ENCODE measurements at regions not wholly inside any gene's neighbourhood (a gene's known extent, or its start where the extent isn't known, plus 50 kb on each side); places are given as distances from the start of the nearest gene placed in this dataset.
"Not testable (repeated sequence)": the region's sequence is repeated elsewhere in the genome, so short reads cannot be mapped to it uniquely, and the experiment has no call there.

DNA sequence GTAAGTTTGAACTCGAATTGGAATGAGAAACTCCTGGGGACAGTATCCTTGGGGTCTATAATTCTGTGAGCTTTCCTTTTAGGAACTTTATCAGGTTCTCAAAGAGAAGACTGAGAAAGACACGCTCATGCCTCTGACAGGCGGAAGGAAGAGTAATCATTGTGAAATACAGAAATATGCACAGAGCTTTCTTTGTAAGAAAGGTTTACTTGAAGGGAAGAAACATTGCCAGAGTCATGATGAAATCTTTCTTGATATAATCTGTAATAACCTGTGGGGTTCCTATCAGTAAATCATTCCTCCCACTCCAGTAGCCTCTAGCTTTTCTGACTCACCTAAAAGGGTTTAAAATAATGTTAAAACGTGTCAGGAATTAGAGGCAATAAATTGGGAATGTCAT is 83.6 kb upstream of the CCDC39 start:
- H3K27ac ChIP-seq = no peak overlapping the region
- H3K27me3 ChIP-seq (replicated peaks; ENCODE audit: insufficient read depth) = no peaks in the 10 kb centered on the region
- H3K36me3 ChIP-seq = no peaks in the 10 kb centered on the region
- intact Hi-C loops (cut with DNase I) = no loop called here
- TF ChIP-seq, protein P1, sequence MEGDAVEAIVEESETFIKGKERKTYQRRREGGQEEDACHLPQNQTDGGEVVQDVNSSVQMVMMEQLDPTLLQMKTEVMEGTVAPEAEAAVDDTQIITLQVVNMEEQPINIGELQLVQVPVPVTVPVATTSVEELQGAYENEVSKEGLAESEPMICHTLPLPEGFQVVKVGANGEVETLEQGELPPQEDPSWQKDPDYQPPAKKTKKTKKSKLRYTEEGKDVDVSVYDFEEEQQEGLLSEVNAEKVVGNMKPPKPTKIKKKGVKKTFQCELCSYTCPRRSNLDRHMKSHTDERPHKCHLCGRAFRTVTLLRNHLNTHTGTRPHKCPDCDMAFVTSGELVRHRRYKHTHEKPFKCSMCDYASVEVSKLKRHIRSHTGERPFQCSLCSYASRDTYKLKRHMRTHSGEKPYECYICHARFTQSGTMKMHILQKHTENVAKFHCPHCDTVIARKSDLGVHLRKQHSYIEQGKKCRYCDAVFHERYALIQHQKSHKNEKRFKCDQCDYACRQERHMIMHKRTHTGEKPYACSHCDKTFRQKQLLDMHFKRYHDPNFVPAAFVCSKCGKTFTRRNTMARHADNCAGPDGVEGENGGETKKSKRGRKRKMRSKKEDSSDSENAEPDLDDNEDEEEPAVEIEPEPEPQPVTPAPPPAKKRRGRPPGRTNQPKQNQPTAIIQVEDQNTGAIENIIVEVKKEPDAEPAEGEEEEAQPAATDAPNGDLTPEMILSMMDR (IDR thresholded peaks at IDR 0.05) = no peak
- TF ChIP-seq POLR2A (IDR thresholded peaks at IDR 0.05) (no peak), POLR2AphosphoS5 (IDR thresholded peaks at IDR 0.05) (no peak)
- no peak for DNase-seq (ENCODE audit: low spot score)
- H3K9me3 ChIP-seq = no peaks in the 10 kb centered on the region
- no peaks in the 10 kb centered on the region for H3K4me1 ChIP-seq (replicated peaks)
- WGBS = 43% methylated on average over 4 of the region's 4 CpGs
- H3K4me3 ChIP-seq = no peak overlapping the region

DNA sequence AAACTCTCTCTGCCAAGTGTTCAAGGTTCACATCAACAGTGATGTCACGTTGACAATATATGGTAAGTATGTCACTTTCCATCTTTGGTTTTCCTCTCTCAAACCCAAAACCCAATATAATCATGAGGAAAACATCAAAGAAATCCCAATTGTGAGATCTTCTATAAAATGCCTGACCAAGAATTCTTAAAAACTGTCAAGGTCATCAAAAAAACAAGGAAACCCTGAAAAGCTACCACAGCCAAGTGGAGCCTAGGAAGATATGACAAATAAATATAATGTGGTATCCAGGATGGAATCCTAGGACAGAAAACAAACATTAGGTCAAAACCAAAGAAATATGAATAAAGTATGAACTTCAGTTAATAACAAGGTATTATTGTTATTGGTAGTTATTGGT is 85.2 kb upstream of the CCDC39 start:
- Histone ChIP-seq H3K36me3 (no peaks in the 10 kb centered on the region), H3K27me3 (replicated peaks; ENCODE audit: insufficient read depth) (no peaks in the 10 kb centered on the region), H3K4me3 (no peak overlapping the region), H3K4me1 (replicated peaks) (no peaks in the 10 kb centered on the region), H3K9me3 (no peaks in the 10 kb centered on the region), H3K27ac (no peak overlapping the region)
- intact Hi-C loops (cut with DNase I) = no loop called here
- DNase-seq (ENCODE audit: low spot score) = no peak
- no peak for TF ChIP-seq POLR2A (IDR thresholded peaks at IDR 0.05)
- TF ChIP-seq, protein P1 (IDR thresholded peaks at IDR 0.05) = no peak
- 85% methylated on average over 1 of the region's 1 CpG for WGBS

DNA sequence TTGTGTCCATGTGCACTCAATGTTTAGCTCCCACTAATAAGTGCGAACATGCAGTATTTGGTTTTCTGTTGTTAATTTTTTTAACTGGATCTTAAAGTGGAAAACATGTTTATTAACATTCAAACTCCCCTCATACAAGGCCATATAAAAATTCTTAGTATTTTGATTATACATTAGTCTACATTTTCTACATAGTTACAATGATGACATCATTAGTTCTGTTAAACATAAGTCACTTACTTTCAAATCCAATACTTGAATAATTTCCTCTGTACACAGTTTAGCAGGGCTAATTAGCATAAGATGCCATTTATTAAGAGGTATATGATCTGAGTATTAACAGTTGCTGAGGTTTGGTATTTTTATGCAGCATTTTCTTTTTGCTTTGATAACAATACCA is 91.3 kb upstream of the CCDC39 start:
- H3K9me3 ChIP-seq = no peaks in the 10 kb centered on the region
- no peak overlapping the region for H3K27ac ChIP-seq
- 83% methylated on average over 1 of the region's 1 CpG for WGBS
- H3K4me3 ChIP-seq = no peak overlapping the region
- H3K27me3 ChIP-seq (replicated peaks; ENCODE audit: insufficient read depth) = no peaks in the 10 kb centered on the region
- no peaks in the 10 kb centered on the region for H3K36me3 ChIP-seq
- H3K4me1 ChIP-seq (replicated peaks) = no peaks in the 10 kb centered on the region
- intact Hi-C loops (cut with DNase I) = no loop called here
- DNase-seq (ENCODE audit: low spot score) = no peak
- TF ChIP-seq POLR2A (IDR thresholded peaks at IDR 0.05) (no peak), POLR2AphosphoS5 (IDR thresholded peaks at IDR 0.05) (no peak)
- TF ChIP-seq, protein P1 (IDR thresholded peaks at IDR 0.05) = no peak

DNA sequence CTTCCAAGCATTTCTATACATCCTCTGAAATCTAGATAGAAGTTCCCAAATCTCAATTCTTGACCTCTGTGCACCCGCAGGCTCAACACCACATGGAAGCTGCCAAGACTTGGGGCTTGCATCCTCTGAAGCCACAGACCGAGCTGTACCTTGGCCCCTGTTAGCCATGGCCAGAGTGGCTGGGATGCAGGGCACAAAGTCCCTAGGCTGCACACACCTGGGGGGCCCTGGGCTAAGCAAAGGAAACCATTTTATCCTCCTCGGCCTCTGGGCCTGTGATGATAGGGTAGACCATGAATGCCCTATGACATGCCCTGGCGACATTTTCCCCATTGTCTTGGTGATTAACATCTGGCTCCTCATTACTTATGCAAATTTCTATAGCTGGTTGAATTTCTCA is 97.1 kb upstream of the CCDC39 start:
- 95% methylated on average over 4 of the region's 4 CpGs for WGBS
- Histone ChIP-seq H3K4me1 (replicated peaks) (no peaks in the 10 kb centered on the region), H3K27me3 (replicated peaks; ENCODE audit: insufficient read depth) (no peaks in the 10 kb centered on the region), H3K9me3 (no peaks in the 10 kb centered on the region), H3K4me3 (no peak overlapping the region), H3K27ac (no peak overlapping the region), H3K36me3 (no peaks in the 10 kb centered on the region)
- intact Hi-C loops (cut with DNase I) = no loop called here
- TF ChIP-seq, protein P1 (IDR thresholded peaks at IDR 0.05) = no peak
- no peak for TF ChIP-seq POLR2A (IDR thresholded peaks at IDR 0.05)
- TF ChIP-seq POLR2AphosphoS5 (IDR thresholded peaks at IDR 0.05) = no peak
- DNase-seq (ENCODE audit: low spot score) = no peak

DNA sequence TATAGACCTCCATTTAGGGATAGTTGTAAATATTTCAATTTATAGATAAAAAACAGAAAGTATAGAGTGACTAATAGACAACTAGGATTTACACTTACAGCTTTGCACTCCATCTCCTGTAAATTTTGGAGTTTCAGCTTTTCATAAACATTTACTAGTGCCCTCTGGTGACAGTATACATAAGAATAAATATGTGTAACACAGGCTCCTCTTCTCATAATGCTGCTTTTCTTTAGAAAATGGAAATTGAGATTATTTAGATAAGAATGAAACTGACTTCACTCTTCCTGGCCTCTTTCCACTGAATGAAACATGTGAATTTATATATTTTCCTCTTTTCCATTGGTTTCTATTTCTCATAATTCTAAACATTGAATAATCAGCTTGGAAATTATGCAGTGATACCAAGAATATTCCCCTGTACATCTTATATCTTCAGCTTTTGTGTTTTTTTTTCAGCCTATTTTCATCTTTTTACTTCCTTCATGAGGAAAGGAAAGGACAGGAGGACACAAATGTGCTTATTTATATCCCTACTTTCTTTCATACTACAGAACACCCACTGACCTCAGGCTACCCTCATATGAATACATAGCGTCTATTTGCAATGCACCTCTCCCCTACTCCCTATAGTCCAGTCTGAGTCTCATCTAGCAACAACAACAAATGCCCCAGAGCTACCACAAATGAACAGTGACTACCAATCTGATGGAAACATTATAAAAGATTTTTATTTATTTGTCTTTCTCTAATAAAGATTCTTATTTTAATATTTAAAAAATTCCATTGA is 103.1 kb upstream of the CCDC39 start:
- WGBS = 70% methylated on average over 1 of the region's 1 CpG
- Histone ChIP-seq H3K4me1 (replicated peaks) (no peaks in the 10 kb centered on the region), H3K4me3 (no peak overlapping the region), H3K9me3 (no peaks in the 10 kb centered on the region), H3K27ac (peak overlapping the region in 1 of 2 donors; percentile 8), H3K27me3 (replicated peaks; ENCODE audit: insufficient read depth) (no peaks in the 10 kb centered on the region), H3K36me3 (no peaks in the 10 kb centered on the region)
- DNase-seq (ENCODE audit: low spot score) = no peak
- intact Hi-C loops (cut with DNase I) = no loop called here
- TF ChIP-seq, protein P1 (IDR thresholded peaks at IDR 0.05) = no peak
- no peak for TF ChIP-seq POLR2A (IDR thresholded peaks at IDR 0.05)
- TF ChIP-seq POLR2AphosphoS5 (IDR thresholded peaks at IDR 0.05) = no peak

DNA sequence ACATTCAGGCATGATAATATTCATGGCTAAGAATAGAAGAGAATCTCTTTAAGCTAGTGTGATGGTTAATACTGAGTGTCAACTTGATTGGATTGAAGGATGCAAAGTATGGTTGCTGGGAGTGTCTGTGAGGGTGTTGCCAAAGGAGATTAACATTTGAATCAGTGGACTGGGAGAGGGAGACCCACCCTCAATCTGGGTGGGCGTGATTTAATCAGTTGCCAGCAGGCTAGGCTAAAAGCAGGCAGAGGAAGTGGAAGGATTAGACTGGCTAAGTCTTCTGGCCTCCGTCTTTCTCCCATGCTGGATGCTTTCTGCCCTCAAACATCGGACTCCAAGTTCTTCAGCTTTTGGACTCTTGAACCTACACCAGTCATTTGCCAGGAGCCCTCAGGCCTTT is 106.9 kb upstream of the CCDC39 start:
- DNase-seq (ENCODE audit: low spot score); H3K27ac ChIP-seq; H3K9me3 ChIP-seq; H3K4me1 ChIP-seq (replicated peaks); H3K27me3 ChIP-seq (replicated peaks; ENCODE audit: insufficient read depth); H3K36me3 ChIP-seq; intact Hi-C loops (cut with DNase I); H3K4me3 ChIP-seq: not testable (repeated sequence)
- WGBS = 66% methylated on average over 3 of the region's 3 CpGs
